ENCODE measurements at regions not wholly inside any gene's neighbourhood (a gene's known extent, or its start where the extent isn't known, plus 50 kb on each side); places are given as distances from the start of the nearest gene placed in this dataset.

DNA sequence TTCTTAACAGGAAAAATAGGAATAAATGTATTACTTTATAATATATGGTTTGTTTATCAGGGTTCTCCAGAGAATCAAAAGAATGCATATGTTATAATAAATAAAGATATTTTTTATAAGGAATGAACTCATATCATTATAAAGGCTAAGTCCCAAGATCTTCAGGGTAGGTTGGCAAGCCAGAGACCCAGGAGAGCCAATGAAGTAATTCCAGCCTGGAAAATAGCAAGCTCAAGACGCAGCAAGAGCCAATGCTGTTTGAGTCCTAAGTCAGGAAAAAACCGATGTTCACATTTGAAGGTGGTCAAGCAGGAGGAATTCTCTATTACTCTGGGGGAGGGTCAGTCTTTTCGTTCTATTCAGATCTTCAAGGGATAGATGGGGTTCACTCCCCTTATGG is 490.0 kb downstream of the PCDH20 start:
- Mint-ChIP-seq H3K27me3 (no peaks in the 10 kb centered on the region), H3K4me3 (no peak overlapping the region), H3K4me1 (no peaks in the 10 kb centered on the region), H3K27ac (no peak overlapping the region), H3K9me3 (peaks cover 0 to 11% (median 4%) of the 10 kb centered on the region in 11 donors), H3K36me3 (no peaks in the 10 kb centered on the region)
- DNase-seq: no peak
- no peaks in the 10 kb centered on the region for H3K27me3 ChIP-seq (ENCODE audit: control insufficient read depth in 2 of 2, insufficient read depth in 2 of 2, low read length in 2 of 2)
- POLR2A ChIA-PET: no interaction called here
- ATAC-seq: no peak
- no peak overlapping the region for H3K27ac ChIP-seq (ENCODE audit: low read depth, low read length)
- H3K4me1 ChIP-seq (ENCODE audit: control insufficient read depth in 2 of 2, insufficient read depth in 2 of 2, low read length in 2 of 2): no peaks in the 10 kb centered on the region
- intact Hi-C loops (cut with micrococcal nuclease): no loop called here
- H3K4me3 ChIP-seq (ENCODE audit: low read length): no peak overlapping the region
- H3K36me3 ChIP-seq (ENCODE audit: control insufficient read depth in 2 of 3, insufficient read depth in 3 of 3, low read length in 3 of 3): no peaks in the 10 kb centered on the region
- CTCF ChIA-PET: no interaction called here
- H3K9me3 ChIP-seq (ENCODE audit: control insufficient read depth in 2 of 3, low read length in 3 of 3): no peaks in the 10 kb centered on the region

GRCh38 chr13:60924856-60925255 is 490.8 kb downstream of the PCDH20 start:
- Mint-ChIP-seq H3K4me3 (no peak overlapping the region), H3K36me3 (no peaks in the 10 kb centered on the region), H3K4me1 (no peaks in the 10 kb centered on the region), H3K9me3 (peaks cover 0 to 14% (median 4%) of the 10 kb centered on the region in 11 donors), H3K27ac (no peak overlapping the region), H3K27me3 (no peaks in the 10 kb centered on the region)
- Histone ChIP-seq H3K27ac (ENCODE audit: low read depth, low read length) (no peak overlapping the region), H3K27me3 (ENCODE audit: control insufficient read depth in 2 of 2, insufficient read depth in 2 of 2, low read length in 2 of 2) (no peaks in the 10 kb centered on the region), H3K4me3 (ENCODE audit: low read length) (no peak overlapping the region), H3K4me1 (ENCODE audit: control insufficient read depth in 2 of 2, insufficient read depth in 2 of 2, low read length in 2 of 2) (no peaks in the 10 kb centered on the region), H3K36me3 (ENCODE audit: control insufficient read depth in 2 of 3, insufficient read depth in 3 of 3, low read length in 3 of 3) (no peaks in the 10 kb centered on the region), H3K9me3 (ENCODE audit: control insufficient read depth in 2 of 3, low read length in 3 of 3) (no peaks in the 10 kb centered on the region)
- intact Hi-C loops (cut with micrococcal nuclease): no loop called here
- ATAC-seq: no peak
- no peak for DNase-seq
- POLR2A ChIA-PET: no interaction called here
- CTCF ChIA-PET: no interaction called here

DNA sequence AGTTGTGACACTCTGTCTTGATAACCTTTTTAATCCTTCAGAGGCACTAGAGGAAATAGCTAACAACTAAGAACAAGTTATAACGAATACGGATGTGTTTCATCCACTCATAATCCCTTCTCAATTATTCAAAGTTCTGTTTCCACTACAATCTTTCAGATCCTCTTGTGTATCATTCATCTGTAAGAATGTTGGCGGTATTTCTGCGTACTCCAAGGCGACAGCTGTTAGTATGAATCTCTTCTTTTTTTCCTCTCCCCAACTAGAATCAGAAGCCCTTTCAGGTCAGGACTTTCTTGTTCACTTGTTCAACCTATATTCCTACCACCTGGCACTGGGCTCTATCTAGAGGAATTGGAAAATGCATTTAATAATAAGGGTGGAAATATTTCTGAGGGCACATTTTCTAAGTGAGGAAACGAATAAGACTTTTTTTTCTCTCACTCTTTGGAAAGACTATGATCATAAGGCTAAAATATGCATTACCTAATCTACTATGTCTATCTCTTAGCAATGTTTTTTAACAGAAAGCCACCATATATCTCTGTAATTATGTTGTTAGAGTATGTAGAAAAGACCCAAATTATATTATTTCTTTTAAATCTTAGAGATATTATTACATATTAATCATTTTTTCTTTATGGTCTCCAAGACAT is 492.9 kb downstream of the PCDH20 start:
- DNase-seq: no peak
- H3K36me3 Mint-ChIP-seq: no peaks in the 10 kb centered on the region
- H3K36me3 ChIP-seq (ENCODE audit: control insufficient read depth in 2 of 3, insufficient read depth in 3 of 3, low read length in 3 of 3): no peaks in the 10 kb centered on the region
- no peaks in the 10 kb centered on the region for H3K27me3 ChIP-seq (ENCODE audit: control insufficient read depth in 2 of 2, insufficient read depth in 2 of 2, low read length in 2 of 2)
- no peak for ATAC-seq
- no peaks in the 10 kb centered on the region for H3K4me1 ChIP-seq (ENCODE audit: control insufficient read depth in 2 of 2, insufficient read depth in 2 of 2, low read length in 2 of 2)
- no peaks in the 10 kb centered on the region for H3K9me3 ChIP-seq (ENCODE audit: control insufficient read depth in 2 of 3, low read length in 3 of 3)
- POLR2A ChIA-PET: no interaction called here
- no peak overlapping the region for H3K27ac ChIP-seq (ENCODE audit: low read depth, low read length)
- no peaks in the 10 kb centered on the region for H3K27me3 Mint-ChIP-seq
- no peaks in the 10 kb centered on the region for H3K4me1 Mint-ChIP-seq
- H3K27ac Mint-ChIP-seq: no peak overlapping the region
- intact Hi-C loops (cut with micrococcal nuclease): no loop called here
- H3K4me3 ChIP-seq (ENCODE audit: low read length): no peak overlapping the region
- CTCF ChIA-PET: no interaction called here
- H3K9me3 Mint-ChIP-seq: peaks cover 0 to 23% (median under 1%) of the 10 kb centered on the region in 11 donors
- no peak overlapping the region for H3K4me3 Mint-ChIP-seq

DNA sequence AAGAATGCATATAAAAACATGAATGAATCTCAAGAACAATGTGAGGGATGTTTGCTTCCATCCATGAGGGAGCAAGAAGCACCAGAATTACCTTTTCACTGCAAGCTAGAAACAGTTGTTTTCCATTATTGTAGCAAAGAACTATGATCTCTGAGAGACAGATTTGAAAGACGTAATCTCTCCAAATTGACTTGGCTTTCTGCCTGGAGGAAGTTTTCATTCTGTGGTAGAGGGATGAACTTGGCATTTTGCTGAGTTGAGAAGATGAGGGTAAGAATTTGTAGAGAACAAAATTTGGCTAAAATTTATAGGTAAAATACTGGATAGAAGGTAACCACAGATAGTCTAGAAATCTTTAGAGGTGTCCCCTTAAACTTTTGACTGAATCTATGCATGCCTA is 496.8 kb downstream of the TDRD3 start:
- no peaks in the 10 kb centered on the region for H3K36me3 Mint-ChIP-seq
- no peak for DNase-seq
- no peaks in the 10 kb centered on the region for H3K27me3 Mint-ChIP-seq
- intact Hi-C loops (cut with micrococcal nuclease): no loop called here
- Histone ChIP-seq H3K9me3 (ENCODE audit: control insufficient read depth in 2 of 3, low read length in 3 of 3) (no peaks in the 10 kb centered on the region), H3K4me3 (ENCODE audit: low read length) (no peak overlapping the region), H3K27me3 (ENCODE audit: control insufficient read depth in 2 of 2, insufficient read depth in 2 of 2, low read length in 2 of 2) (no peaks in the 10 kb centered on the region), H3K27ac (ENCODE audit: low read depth, low read length) (no peak overlapping the region), H3K36me3 (ENCODE audit: control insufficient read depth in 2 of 3, insufficient read depth in 3 of 3, low read length in 3 of 3) (no peaks in the 10 kb centered on the region), H3K4me1 (ENCODE audit: control insufficient read depth in 2 of 2, insufficient read depth in 2 of 2, low read length in 2 of 2) (no peaks in the 10 kb centered on the region)
- H3K27ac Mint-ChIP-seq: no peak overlapping the region
- H3K4me3 Mint-ChIP-seq: no peak overlapping the region
- POLR2A ChIA-PET: no interaction called here
- no peak for ATAC-seq
- CTCF ChIA-PET: no interaction called here
- H3K9me3 Mint-ChIP-seq: peaks cover 2 to 14% (median 8%) of the 10 kb centered on the region in 11 donors
- H3K4me1 Mint-ChIP-seq: no peaks in the 10 kb centered on the region

DNA sequence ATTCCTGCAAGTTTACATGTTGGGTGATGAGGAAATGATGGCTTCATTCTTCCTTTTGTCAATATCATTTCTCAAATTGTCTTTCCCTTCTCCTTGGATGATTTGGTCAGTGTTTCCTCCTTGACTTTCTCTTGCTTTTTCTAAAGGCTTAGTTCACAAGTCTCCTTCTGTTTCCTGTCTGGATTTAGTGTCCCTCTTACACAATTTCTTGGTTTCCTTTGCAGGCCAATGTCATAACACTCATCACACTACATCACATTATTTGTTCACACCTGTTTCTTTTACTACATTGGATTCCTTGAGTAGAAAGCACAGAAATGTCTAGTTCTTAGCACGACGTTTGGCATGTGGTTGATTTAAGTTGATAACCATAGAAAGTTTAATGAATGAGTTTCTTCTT is 490.7 kb downstream of the TDRD3 start:
- CTCF ChIA-PET: no interaction called here
- no peaks in the 10 kb centered on the region for H3K27me3 ChIP-seq (ENCODE audit: control insufficient read depth in 2 of 2, insufficient read depth in 2 of 2, low read length in 2 of 2)
- no peak overlapping the region for H3K27ac Mint-ChIP-seq
- H3K9me3 Mint-ChIP-seq: peaks cover 0 to 16% (median 5%) of the 10 kb centered on the region in 11 donors
- intact Hi-C loops (cut with micrococcal nuclease): no loop called here
- no peaks in the 10 kb centered on the region for H3K4me1 ChIP-seq (ENCODE audit: control insufficient read depth in 2 of 2, insufficient read depth in 2 of 2, low read length in 2 of 2)
- no peaks in the 10 kb centered on the region for H3K36me3 ChIP-seq (ENCODE audit: control insufficient read depth in 2 of 3, insufficient read depth in 3 of 3, low read length in 3 of 3)
- no peaks in the 10 kb centered on the region for H3K36me3 Mint-ChIP-seq
- no peaks in the 10 kb centered on the region for H3K27me3 Mint-ChIP-seq
- H3K4me3 ChIP-seq (ENCODE audit: low read length): no peak overlapping the region
- no peak overlapping the region for H3K4me3 Mint-ChIP-seq
- H3K4me1 Mint-ChIP-seq: no peaks in the 10 kb centered on the region
- POLR2A ChIA-PET: no interaction called here
- H3K9me3 ChIP-seq (ENCODE audit: control insufficient read depth in 2 of 3, low read length in 3 of 3): no peaks in the 10 kb centered on the region
- no peak for ATAC-seq
- no peak for DNase-seq
- no peak overlapping the region for H3K27ac ChIP-seq (ENCODE audit: low read depth, low read length)

GRCh38 chr13:60881507-60881906 is 484.5 kb downstream of the TDRD3 start:
- POLR2A ChIA-PET: no interaction called here
- Mint-ChIP-seq H3K27me3 (peaks cover 0 to 3% (median 0%) of the 10 kb centered on the region in 5 donors), H3K4me3 (no peak overlapping the region), H3K27ac (no peak overlapping the region), H3K36me3 (no peaks in the 10 kb centered on the region), H3K9me3 (peaks cover 0 to 10% (median 3%) of the 10 kb centered on the region in 11 donors), H3K4me1 (no peaks in the 10 kb centered on the region)
- ATAC-seq (no peak), DNase-seq (no peak)
- Histone ChIP-seq H3K4me1 (ENCODE audit: control insufficient read depth in 2 of 2, insufficient read depth in 2 of 2, low read length in 2 of 2) (no peaks in the 10 kb centered on the region), H3K27ac (ENCODE audit: low read depth, low read length) (no peak overlapping the region), H3K27me3 (ENCODE audit: control insufficient read depth in 2 of 2, insufficient read depth in 2 of 2, low read length in 2 of 2) (no peaks in the 10 kb centered on the region), H3K9me3 (ENCODE audit: control insufficient read depth in 2 of 3, low read length in 3 of 3) (no peaks in the 10 kb centered on the region), H3K36me3 (ENCODE audit: control insufficient read depth in 2 of 3, insufficient read depth in 3 of 3, low read length in 3 of 3) (no peaks in the 10 kb centered on the region), H3K4me3 (ENCODE audit: low read length) (no peak overlapping the region)
- CTCF ChIA-PET: no interaction called here
- intact Hi-C loops (cut with micrococcal nuclease): no loop called here

- H3K27me3 ChIP-seq (ENCODE audit: control insufficient read depth in 2 of 2, insufficient read depth in 2 of 2, low read length in 2 of 2): no peaks in the 10 kb centered on the region
- no peaks in the 10 kb centered on the region for H3K36me3 Mint-ChIP-seq
- no peak overlapping the region for H3K27ac ChIP-seq (ENCODE audit: low read depth, low read length)
- no peak for DNase-seq
- no peak overlapping the region for H3K27ac Mint-ChIP-seq
- H3K27me3 Mint-ChIP-seq: no peaks in the 10 kb centered on the region
- ChIA-PET POLR2A (no interaction called here), CTCF (no interaction called here)
- no peak for ATAC-seq
- H3K4me3 Mint-ChIP-seq: no peak overlapping the region
- no peaks in the 10 kb centered on the region for H3K4me1 ChIP-seq (ENCODE audit: control insufficient read depth in 2 of 2, insufficient read depth in 2 of 2, low read length in 2 of 2)
- no peaks in the 10 kb centered on the region for H3K36me3 ChIP-seq (ENCODE audit: control insufficient read depth in 2 of 3, insufficient read depth in 3 of 3, low read length in 3 of 3)
- H3K4me3 ChIP-seq (ENCODE audit: low read length): no peak overlapping the region
- H3K9me3 Mint-ChIP-seq: peaks cover 3 to 19% (median 10%) of the 10 kb centered on the region in 11 donors
- no peaks in the 10 kb centered on the region for H3K9me3 ChIP-seq (ENCODE audit: control insufficient read depth in 2 of 3, low read length in 3 of 3)
- H3K4me1 Mint-ChIP-seq: no peaks in the 10 kb centered on the region
- intact Hi-C loops (cut with micrococcal nuclease): no loop called here
These were observed 476.1 kb downstream of the TDRD3 start for GRCh38 chr13:60873116-60873515.
